Activated CD8-positive, alpha-beta memory T cell treated with anti-CD3 and anti-CD28 coated beads for 36 hours (primary cell): ENCODE measurements at regions not wholly inside any gene's neighbourhood (a gene's known extent, or its start where the extent isn't known, plus 50 kb on each side); places are given as distances from the start of the nearest gene placed in this dataset.
"Not testable (repeated sequence)": the region's sequence is repeated elsewhere in the genome, so short reads cannot be mapped to it uniquely, and the experiment has no call there.

Experiments
- CTCF ChIA-PET: fragments of 350-600 bp; sonication (Branson Sonifier 250); formaldehyde crosslinking; loops from one replicate; lab custom pipeline; 2021; ENCODE audit warnings: antibody characterized with exemption; lab: Charles Lee
- POLR2A ChIA-PET: fragments of 350-600 bp; sonication (Branson Sonifier 250); formaldehyde crosslinking; loops from one replicate; lab custom pipeline; 2021; ENCODE audit warnings: antibody characterized with exemption; lab: Charles Lee

DNA sequence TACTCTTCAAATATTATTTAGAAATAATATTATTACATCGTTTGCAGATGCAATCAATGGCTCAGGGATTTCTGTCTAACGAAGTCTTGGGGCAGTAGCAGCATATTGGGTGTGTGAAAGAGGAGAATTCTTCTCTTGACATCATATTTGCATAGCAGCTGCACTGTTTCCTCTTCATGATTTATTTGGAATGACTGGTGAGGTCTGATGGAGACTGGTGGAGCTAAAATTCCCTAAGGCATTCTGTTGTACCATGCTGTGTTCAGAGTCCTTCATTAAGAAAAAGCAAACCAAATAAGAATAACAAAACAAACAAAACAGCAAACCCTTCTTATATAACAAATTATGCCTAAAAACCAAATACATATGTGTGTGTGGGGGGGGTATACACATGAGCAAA lies 177.6 kb downstream of the DIRAS2 start:
- CTCF ChIA-PET: no interaction called here
- POLR2A ChIA-PET: no interaction called here

DNA sequence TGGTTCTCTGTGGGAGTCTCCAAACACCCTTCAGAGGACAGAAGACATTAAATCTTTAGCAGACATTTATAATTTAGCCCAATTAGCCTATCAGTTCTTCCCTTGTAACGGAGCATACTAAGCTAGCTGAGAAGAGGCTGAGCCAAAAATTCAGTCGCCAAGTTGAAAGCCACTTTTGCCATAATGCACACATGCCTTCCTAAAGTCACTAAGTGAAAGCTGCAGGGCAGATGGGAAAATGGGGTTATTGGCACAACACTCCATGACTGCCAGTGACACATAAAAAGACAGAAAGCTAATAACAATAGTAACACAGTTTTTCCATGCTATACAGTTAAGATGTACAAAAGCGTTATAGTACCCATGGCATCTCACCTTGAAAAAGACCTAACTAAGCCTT lies 176.2 kb downstream of the DIRAS2 start:
- ChIA-PET CTCF (no interaction called here), POLR2A (no interaction called here)

DNA sequence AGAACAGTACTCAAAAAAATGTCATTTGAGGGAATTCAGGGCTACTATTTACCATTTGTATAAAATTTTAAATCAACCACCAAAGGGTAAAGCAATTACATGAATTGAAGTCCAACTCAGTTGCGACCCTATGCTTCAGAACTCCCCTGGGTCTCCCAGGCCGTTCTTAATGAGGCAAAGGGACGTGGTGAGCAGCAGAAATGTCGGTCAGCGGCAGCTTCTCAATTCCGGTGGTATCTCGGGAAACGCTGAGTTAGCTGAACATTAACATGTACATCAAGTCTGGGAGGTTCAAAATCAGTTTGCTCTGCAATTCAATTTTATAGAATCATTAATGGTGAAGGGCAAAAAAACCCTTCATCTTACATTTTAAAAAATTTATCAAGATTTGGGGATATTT lies 173.2 kb downstream of the DIRAS2 start:
- POLR2A ChIA-PET: no interaction called here
- CTCF ChIA-PET: no interaction called here

DNA sequence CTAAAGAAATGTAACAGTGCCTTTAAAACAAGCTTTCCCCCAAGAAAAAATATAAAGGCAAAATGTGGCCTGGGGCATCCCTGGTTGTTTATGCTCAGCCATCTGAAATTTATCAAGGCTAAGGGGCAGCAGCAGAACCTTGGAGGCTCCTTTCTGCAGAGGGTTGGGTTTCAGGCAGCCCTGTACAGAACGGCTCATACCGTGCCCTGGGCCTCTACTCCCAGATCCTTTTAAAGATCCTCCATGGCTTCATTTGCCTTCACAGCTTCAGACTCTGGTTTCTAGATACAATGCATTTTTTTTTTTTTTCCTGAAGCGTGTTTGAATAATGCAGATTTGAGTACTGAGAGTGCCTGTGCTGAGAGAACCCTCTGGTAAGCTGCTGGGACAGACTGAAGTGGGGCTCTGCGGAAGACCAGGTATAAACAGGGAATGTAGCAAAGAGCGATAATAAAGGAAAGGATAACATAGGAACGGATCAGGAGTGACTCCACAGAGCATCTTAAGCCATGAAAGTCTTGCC lies 172.7 kb downstream of the DIRAS2 start:
- CTCF ChIA-PET: no interaction called here
- POLR2A ChIA-PET: no interaction called here

DNA sequence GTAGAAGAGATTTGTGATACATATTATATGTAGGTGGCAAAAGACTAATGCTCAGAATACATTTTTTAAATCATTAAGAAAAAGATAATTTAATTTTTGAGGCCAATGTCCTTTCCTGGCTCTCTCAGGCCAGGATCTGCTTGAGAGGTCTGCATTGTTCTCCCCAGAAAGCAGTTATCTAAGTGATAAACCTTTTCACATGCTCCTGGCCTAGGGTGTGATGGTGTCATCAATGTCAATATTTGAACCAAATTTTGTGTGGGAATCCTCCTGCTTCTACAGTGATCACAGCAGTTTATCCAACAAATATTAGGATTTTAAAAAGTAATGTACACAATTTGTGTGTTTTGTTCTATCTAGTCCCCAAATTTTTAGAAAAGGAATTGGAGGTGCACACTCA lies 166.6 kb downstream of the DIRAS2 start:
- CTCF ChIA-PET: no interaction called here
- POLR2A ChIA-PET: no interaction called here

DNA sequence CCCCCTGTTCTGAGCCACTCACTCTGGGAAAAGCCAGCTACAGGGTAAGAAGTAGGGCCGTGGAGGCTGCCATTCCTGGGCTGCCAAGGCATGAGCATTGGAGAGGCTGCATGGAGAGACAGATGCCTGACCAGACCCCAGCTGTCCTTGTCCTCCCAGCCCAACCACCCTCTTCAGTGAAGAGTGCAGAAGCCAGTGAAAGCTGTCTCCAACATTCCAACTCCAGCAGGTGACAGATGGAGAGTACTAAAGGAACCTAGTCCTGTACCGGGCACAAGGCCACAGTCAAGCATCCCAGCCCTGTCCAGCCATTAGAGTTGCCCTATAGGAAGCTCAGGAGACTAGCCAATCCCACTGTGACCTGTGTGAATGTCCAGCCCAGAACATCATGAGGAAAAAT lies 165.1 kb downstream of the DIRAS2 start:
- POLR2A ChIA-PET: no interaction called here
- CTCF ChIA-PET: no interaction called here

DNA sequence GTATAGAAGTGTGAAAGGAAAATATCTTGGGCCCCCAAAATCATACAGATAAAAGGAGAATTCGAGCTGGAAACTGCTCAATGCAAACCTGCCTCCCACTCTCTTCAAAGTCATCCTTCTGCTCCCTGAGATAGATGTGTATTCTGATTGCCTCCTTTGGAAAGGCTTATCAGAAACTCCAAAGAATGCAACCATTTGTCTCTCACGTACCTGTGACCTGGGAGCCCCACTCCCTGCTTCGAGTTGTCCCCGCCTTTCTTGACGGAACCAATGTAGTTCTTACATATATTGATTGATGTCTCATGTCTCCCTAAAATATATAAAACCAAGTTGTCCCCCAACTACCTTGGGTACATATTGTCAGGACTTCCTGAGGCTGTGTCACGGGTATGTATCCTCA lies 163.8 kb downstream of the DIRAS2 start:
- ChIA-PET CTCF (no interaction called here), POLR2A (no interaction called here)

DNA sequence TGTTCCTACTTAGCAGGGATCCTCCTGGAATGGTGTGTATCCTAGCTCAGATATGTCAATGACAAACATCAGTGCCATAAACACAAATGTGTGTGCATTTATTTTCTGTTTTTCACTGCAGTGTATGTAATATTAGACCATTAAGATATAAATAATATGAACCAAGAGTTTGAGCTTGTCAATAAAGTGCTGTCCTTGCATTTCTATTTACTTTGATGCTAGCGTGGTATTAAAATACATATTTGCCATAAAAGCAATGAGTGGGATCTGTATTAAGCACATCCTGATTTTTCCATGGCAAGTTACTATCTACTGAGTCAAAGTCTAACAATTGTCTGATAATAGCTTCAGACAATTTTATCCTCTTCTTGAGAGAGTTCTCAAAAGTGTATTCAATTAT lies 157.6 kb downstream of the DIRAS2 start:
- ChIA-PET CTCF (no interaction called here), POLR2A (no interaction called here)

DNA sequence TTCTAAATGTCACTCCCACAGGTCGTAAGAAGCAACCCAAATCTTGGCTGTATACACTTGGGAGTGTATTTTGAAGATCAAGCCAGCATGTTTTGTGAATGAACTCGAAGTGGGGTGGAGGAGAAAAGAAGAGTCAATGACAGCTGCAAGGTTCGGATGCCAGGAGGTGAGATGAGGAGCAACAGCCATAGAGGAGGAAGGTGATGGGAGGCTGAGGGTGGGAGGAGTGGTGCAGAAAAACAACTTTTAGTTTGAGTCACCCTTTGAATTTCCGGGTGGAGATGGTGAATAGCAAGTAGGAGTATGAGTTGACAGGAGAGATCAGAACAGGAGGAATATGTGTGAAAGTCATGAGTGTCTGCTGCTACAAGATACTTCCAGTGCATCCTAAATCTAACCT lies 153.6 kb downstream of the DIRAS2 start:
- CTCF ChIA-PET: no interaction called here

DNA sequence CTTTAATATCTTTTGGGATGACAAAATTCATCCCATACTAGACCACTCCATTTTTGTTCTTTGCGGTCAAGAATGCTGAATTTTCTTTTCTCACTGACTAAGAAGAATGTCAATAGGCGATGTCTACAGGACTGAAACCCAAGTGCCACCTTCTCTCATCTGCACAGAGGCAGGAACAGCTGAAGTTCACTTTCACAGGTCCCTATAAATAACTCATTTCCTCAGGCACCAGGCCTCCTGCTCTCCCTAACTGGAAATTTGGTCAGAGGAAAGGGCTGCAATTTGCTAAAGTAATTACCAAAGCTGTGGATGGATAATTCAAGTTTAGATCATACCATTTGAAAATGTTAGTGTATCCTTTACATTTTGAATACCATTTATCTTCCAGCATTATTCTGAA lies 142.9 kb downstream of the DIRAS2 start:
- POLR2A ChIA-PET: no interaction called here
- CTCF ChIA-PET: no interaction called here

More for the DNA sequence above, 153.6 kb downstream of the DIRAS2 start:
- POLR2A ChIA-PET: no interaction called here

DNA sequence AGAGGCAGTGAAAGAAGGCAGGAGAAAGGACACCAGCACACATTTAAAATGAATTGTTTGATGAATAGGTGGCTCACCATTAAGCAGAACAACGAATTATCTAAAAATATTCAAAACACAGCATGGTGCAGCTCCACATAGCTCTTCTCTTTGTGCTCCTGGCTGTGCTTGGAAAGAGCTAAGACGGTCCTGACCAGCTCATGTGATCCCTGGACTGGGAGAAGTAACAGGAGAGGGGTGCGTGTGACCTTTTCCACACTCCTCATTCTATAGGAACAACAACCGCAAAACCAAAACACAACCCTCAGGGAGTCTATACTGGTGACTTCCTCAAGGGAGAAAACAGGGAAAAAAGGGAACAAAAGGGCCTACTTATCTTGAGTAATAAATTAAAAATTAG lies 140.5 kb downstream of the DIRAS2 start:
- CTCF ChIA-PET: no interaction called here
- POLR2A ChIA-PET: no interaction called here

DNA sequence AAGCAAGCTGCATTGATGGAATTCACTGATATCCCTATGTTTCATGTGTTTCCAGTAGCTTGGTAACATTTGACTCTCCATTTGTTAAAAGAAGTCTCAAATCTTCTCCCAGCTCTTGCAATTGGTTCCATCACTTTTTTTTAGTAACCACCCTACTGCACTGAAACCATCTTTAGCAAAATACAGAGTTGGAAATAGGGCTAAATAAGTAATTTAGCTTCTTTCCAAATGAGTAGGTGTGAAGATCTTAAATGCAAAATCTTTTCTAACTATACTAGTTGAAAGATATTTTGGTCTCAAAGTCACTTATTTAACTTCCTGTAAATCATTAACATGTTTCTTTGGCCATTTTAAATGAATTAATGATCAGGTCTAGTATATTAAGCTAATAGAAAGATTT lies 138.1 kb downstream of the DIRAS2 start:
- POLR2A ChIA-PET: no interaction called here
- CTCF ChIA-PET: no interaction called here

DNA sequence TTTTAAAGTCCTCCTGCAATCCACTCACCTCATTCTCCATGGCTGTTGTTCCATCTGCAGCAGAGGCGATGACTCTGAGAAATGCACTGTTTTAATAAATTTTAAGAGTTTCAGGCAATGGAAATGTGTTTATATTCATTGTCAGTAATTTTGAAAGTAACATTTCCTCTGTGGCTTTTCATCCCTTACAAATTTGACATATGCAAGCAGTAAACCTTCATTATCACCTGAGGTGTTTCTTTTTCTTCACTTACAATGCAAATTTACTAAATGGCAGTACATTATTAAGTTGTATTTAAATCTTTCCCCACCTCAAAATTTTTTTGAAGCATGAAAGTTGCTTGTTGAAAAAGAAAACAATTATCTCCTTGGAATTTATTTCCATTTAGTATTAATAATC lies 136.9 kb downstream of the DIRAS2 start:
- ChIA-PET CTCF (no interaction called here), POLR2A (no interaction called here)

DNA sequence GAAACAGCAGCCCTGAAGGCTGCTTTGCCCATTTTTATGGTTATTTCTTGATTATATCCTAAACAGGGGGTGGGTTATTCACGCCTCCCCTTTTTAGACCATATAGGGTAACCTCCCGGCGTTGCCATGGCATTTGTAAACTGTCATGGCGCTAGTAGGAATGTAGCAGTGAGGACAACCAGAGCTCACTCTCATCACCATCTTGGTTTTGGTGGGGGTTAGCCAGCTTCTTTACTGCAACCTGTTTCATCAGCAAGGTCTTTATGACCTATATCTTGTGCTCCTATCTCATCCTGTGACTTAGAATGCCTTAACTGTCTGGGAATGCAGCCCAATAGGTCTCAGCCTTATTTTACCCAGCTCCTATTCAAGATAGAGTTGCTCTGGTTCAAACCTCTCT lies 136.2 kb downstream of the DIRAS2 start:
- POLR2A ChIA-PET, CTCF ChIA-PET: not testable (repeated sequence)

DNA sequence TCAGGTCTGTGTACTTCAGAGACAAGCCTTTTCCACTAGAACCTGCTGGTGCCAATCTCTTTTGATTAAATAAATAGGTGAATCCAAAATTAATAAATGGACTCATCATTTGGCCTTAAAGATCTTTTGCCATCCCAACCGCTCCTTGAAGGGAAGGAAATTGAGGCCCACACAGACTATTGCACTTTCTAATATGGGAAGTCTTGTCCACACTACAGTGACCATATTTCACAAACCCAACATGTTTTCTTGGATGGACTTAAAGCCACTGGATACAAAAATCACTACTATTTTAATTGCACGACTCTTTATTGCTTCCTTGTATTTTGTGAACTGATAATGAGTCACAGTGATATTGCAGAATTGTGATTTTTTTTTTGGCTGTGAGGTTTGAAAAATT lies 135.0 kb downstream of the DIRAS2 start:
- ChIA-PET CTCF (no interaction called here), POLR2A (no interaction called here)

DNA sequence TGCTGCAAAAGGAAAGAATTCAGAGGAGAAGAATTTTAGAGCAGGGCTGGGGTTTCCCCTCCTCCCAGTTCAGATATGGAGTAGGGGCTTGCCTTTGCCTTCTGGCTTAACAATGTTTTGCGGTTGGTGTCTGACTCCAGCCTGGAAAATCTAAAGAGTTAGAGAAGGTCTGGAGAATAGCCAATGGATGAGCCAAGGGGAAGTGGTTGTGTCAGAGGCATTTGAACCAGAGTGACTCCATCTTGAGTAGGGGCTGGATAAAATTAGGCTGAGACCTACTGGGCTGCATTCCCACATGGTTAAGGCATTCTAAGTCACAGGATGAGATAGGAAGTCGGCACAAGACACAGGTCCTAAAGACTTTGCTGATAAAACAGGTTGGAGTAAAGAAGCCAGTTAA lies 133.7 kb downstream of the DIRAS2 start:
- ChIA-PET CTCF (no interaction called here), POLR2A (no interaction called here)

DNA sequence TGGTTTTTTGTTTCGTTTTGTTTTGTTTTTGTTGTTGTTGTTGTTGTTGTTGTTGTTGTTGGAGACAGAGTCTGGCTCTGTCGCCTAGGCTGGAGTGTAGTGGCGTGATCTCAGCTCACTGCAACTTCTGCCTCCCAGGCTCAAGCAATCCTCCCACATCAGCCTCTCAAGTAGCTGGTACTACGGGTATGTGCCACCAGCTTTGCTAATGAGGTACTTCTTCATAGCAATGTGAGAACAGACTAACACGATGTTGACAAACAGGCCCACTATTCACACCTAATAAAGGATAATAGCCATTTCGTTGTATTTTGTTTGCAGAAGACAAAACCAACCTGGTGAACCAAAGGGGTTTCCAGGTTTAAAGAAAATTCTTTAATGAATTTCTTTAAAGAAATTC lies 130.9 kb downstream of the DIRAS2 start:
- POLR2A ChIA-PET: no interaction called here
- CTCF ChIA-PET: no interaction called here

DNA sequence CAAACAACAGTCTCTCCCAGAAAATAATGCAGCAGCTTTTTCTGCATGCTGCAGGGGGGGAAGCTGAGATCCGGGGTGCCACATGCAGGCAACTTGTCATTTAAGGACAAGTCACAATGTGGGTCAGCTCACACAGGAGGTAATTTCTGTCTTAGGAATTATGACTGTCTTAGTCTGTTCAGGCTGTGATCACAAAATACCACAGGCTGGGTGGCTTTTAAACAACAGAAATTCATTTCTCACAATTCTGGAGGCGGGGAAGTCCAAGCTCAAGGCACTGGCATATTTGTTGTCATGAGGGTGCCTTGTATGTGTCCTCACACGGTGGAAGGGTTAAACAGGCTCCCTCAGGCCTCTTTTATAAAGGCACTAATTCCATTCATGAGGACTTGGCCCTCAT lies 127.7 kb downstream of the DIRAS2 start:
- ChIA-PET POLR2A (no interaction called here), CTCF (no interaction called here)

DNA sequence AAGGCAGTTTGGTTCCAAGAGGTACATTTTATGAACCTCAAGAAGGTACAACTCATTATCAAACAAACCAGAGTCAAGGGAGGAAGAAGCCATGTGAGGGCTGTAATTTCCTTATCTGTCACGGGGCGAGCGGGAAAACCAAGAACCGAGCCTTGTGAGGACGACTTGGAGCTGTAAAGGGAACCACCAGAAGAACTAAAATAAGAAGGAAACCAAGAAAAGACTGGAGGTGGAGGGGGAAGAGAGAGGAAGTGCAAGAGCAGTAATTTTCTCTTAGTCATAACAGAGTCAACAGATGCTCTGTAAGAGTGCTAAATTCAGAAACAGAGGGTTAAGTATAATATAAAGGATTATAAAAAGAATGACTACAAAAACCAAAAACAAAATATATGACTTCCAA lies 127.1 kb downstream of the DIRAS2 start:
- ChIA-PET POLR2A (no interaction called here), CTCF (no interaction called here)

DNA sequence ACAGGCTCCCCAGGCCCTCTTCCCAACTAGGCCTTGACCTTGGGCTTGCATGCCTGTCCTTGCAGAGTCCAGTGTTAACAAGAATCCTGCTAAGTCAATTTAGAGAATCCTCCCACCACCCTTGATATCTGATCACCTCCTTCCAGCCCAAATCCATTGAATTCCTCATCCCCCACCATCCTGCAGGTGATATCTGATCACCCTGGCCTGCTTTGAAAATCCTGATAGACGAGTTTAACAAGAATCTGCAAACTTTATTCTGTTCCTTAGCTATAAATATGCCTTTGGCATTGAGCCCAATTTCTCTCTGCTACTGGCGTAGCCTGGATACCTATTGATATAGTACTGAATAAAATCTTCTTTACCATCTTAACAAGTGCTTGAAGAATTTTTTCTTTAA lies 125.5 kb downstream of the DIRAS2 start:
- ChIA-PET POLR2A (no interaction called here), CTCF (no interaction called here)

DNA sequence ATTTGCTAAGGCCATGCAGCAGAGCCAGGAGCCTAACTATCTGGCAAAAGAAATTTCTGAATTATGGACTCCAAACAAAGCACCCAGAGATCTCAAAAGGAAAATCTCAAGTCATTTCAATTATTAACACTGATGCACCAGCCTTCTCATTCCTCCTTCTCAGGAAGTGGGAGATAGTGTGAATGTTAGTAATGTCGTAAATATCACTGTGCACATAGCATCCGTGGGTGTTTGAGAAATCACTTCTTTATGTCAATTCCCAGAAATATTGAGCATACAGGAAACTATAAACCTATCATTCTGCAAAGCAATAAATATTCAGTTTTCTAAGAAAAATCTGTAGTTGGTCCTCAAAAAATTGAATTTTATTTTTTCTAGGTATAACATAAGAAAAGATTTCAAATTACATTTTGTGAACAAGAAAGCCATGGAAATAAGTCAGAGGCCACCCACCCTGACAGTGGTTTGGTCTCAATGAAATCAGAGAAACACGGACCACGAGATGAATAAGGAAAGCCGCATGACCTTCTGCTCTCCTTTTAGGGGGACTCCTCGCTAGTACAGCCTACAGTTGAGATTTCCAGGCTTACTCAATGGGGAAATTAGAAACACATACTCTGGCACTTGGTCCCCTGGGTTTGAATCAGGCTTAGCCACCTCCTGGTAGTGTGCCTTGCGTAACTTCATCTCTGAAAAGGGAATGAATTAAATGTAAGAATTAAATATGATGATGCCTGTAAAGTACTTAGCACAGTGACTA lies 120.6 kb downstream of the DIRAS2 start:
- POLR2A ChIA-PET: no interaction called here
- CTCF ChIA-PET: no interaction called here

DNA sequence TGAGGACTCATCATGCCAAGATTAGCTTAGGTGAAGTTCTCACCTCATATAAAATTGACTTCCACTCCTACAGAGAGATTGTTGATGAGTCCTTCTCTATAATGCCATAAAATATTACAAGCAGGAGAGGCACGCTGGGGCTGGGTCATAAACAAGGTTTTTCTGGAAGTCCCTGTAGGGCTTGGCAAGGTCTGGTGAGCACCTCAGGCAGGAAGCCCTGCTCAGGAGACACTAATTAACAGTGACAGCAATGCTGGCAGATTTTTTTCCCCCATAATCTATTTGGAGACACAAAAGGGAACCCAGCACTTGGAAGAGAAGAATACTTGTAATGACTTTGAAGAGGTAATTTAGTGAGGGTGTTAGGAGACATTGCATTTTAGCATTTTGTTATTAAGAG lies 118.7 kb downstream of the DIRAS2 start:
- POLR2A ChIA-PET: no interaction called here

More for the DNA sequence above, 118.7 kb downstream of the DIRAS2 start:
- CTCF ChIA-PET: no interaction called here
